ENCODE measurements at regions not wholly inside any gene's neighbourhood (a gene's known extent, or its start where the extent isn't known, plus 50 kb on each side); places are given as distances from the start of the nearest gene placed in this dataset.

GRCh38 chr16:48004141-48004695 is 151.6 kb downstream of the ABCC12 start:
- Histone ChIP-seq H2BK120ac (ENCODE audit: low read depth, low read length) (no peak overlapping the region), H3K4me2 (ENCODE audit: low read length, poor library complexity, severe bottlenecking) (no peak overlapping the region), H3K14ac (ENCODE audit: low read length in 2 of 2) (no peak overlapping the region), H2AFZ (ENCODE audit: low read depth, low read length) (no peak overlapping the region), H3K4me3 (ENCODE audit: insufficient read depth in 1 of 2, low read depth in 1 of 2, low read length in 2 of 2) (no peak overlapping the region), H3K18ac (ENCODE audit: low read depth in 1 of 2, low read length in 2 of 2) (no peak overlapping the region), H4K8ac (ENCODE audit: low read length) (no peak overlapping the region), H3K36me3 (ENCODE audit: control insufficient read depth in 1 of 2, insufficient read depth in 2 of 2, low read depth in 1 of 2, low read length in 2 of 2) (no peaks in the 10 kb centered on the region), H2AK5ac (ENCODE audit: low read length, severe bottlenecking) (no peak overlapping the region), H3K27me3 (ENCODE audit: control insufficient read depth in 1 of 2, insufficient read depth in 1 of 2, low read length in 2 of 2) (peaks cover 0 to 9% of the 10 kb centered on the region in 2 experiments), H3K79me1 (replicated peaks; ENCODE audit: low read length, poor library complexity, severe bottlenecking) (no peaks in the 10 kb centered on the region), H2BK12ac (ENCODE audit: low read length in 2 of 2) (no peak overlapping the region), H2BK5ac (ENCODE audit: low read depth, low read length, poor library complexity, severe bottlenecking) (no peak overlapping the region), H4K91ac (ENCODE audit: low read length) (no peak overlapping the region), H3K9ac (ENCODE audit: low read length) (no peak overlapping the region), H3K9me3 (ENCODE audit: control insufficient read depth, low read length) (no peaks in the 10 kb centered on the region), H2BK15ac (ENCODE audit: low read depth, poor library complexity, severe bottlenecking) (no peak overlapping the region), H3K23ac (ENCODE audit: low read length in 2 of 2) (no peak overlapping the region), H3K4me1 (ENCODE audit: control insufficient read depth, insufficient read depth, low read depth, low read length) (peaks cover 4% of the 10 kb centered on the region), H3K4ac (ENCODE audit: low read depth in 1 of 2, low read length in 2 of 2) (no peak overlapping the region), H3K27ac (ENCODE audit: low read length, poor library complexity, severe bottlenecking) (no peak overlapping the region)
- no peak for DNase-seq
- WGBS = 75% methylated on average over 3 of the region's 3 CpGs

GRCh38 chr16:48003206-48003907 is 152.4 kb downstream of the ABCC12 start:
- H3K27me3 ChIP-seq (ENCODE audit: control insufficient read depth in 1 of 2, insufficient read depth in 1 of 2, low read length in 2 of 2) = peaks cover 0 to 9% of the 10 kb centered on the region in 2 experiments
- H2AK5ac ChIP-seq (ENCODE audit: low read length, severe bottlenecking) = no peak overlapping the region
- no peaks in the 10 kb centered on the region for H3K36me3 ChIP-seq (ENCODE audit: control insufficient read depth in 1 of 2, insufficient read depth in 2 of 2, low read depth in 1 of 2, low read length in 2 of 2)
- H2AFZ ChIP-seq (ENCODE audit: low read depth, low read length) = no peak overlapping the region
- no peaks in the 10 kb centered on the region for H3K9me3 ChIP-seq (ENCODE audit: control insufficient read depth, low read length)
- no peak overlapping the region for H3K4me2 ChIP-seq (ENCODE audit: low read length, poor library complexity, severe bottlenecking)
- DNase-seq = no peak
- peak overlapping the region; percentile 73 for H3K27ac ChIP-seq (ENCODE audit: low read length, poor library complexity, severe bottlenecking)
- no peak overlapping the region for H2BK5ac ChIP-seq (ENCODE audit: low read depth, low read length, poor library complexity, severe bottlenecking)
- H3K9ac ChIP-seq (ENCODE audit: low read length) = no peak overlapping the region
- no peak overlapping the region for H3K14ac ChIP-seq (ENCODE audit: low read length in 2 of 2)
- H2BK120ac ChIP-seq (ENCODE audit: low read depth, low read length) = no peak overlapping the region
- no peak overlapping the region for H2BK15ac ChIP-seq (ENCODE audit: low read depth, poor library complexity, severe bottlenecking)
- H3K4me3 ChIP-seq (ENCODE audit: insufficient read depth in 1 of 2, low read depth in 1 of 2, low read length in 2 of 2) = no peak overlapping the region
- WGBS = 83% methylated on average over 3 of the region's 4 CpGs
- no peak overlapping the region for H3K23ac ChIP-seq (ENCODE audit: low read length in 2 of 2)
- no peak overlapping the region for H2BK12ac ChIP-seq (ENCODE audit: low read length in 2 of 2)
- H3K4ac ChIP-seq (ENCODE audit: low read depth in 1 of 2, low read length in 2 of 2) = no peak overlapping the region
- no peak overlapping the region for H4K8ac ChIP-seq (ENCODE audit: low read length)
- H4K91ac ChIP-seq (ENCODE audit: low read length) = no peak overlapping the region
- H3K79me1 ChIP-seq (replicated peaks; ENCODE audit: low read length, poor library complexity, severe bottlenecking) = no peaks in the 10 kb centered on the region
- peaks cover 4% of the 10 kb centered on the region for H3K4me1 ChIP-seq (ENCODE audit: control insufficient read depth, insufficient read depth, low read depth, low read length)
- H3K18ac ChIP-seq (ENCODE audit: low read depth in 1 of 2, low read length in 2 of 2) = no peak overlapping the region

- WGBS = 50% methylated on average over 13 of the region's 13 CpGs
- H2BK5ac ChIP-seq (ENCODE audit: low read depth, low read length, poor library complexity, severe bottlenecking) = no peak overlapping the region
- H2BK12ac ChIP-seq (ENCODE audit: low read length in 2 of 2) = no peak overlapping the region
- H2BK120ac ChIP-seq (ENCODE audit: low read depth, low read length) = no peak overlapping the region
- H3K14ac ChIP-seq (ENCODE audit: low read length in 2 of 2) = no peak overlapping the region
- H2BK15ac ChIP-seq (ENCODE audit: low read depth, poor library complexity, severe bottlenecking) = no peak overlapping the region
- H3K18ac ChIP-seq (ENCODE audit: low read depth in 1 of 2, low read length in 2 of 2) = no peak overlapping the region
- no peaks in the 10 kb centered on the region for H3K9me3 ChIP-seq (ENCODE audit: control insufficient read depth, low read length)
- no peak overlapping the region for H4K91ac ChIP-seq (ENCODE audit: low read length)
- DNase-seq = no peak
- no peak overlapping the region for H3K4ac ChIP-seq (ENCODE audit: low read depth in 1 of 2, low read length in 2 of 2)
- H3K27me3 ChIP-seq (ENCODE audit: control insufficient read depth in 1 of 2, insufficient read depth in 1 of 2, low read length in 2 of 2) = peaks cover 4 to 9% of the 10 kb centered on the region in 2 experiments
- no peak overlapping the region for H3K27ac ChIP-seq (ENCODE audit: low read length, poor library complexity, severe bottlenecking)
- no peak overlapping the region for H3K23ac ChIP-seq (ENCODE audit: low read length in 2 of 2)
- H3K36me3 ChIP-seq (ENCODE audit: control insufficient read depth in 1 of 2, insufficient read depth in 2 of 2, low read depth in 1 of 2, low read length in 2 of 2) = no peaks in the 10 kb centered on the region
- peaks cover 4% of the 10 kb centered on the region for H3K4me1 ChIP-seq (ENCODE audit: control insufficient read depth, insufficient read depth, low read depth, low read length)
- no peak overlapping the region for H3K4me2 ChIP-seq (ENCODE audit: low read length, poor library complexity, severe bottlenecking)
- no peaks in the 10 kb centered on the region for H3K79me1 ChIP-seq (replicated peaks; ENCODE audit: low read length, poor library complexity, severe bottlenecking)
- no peak overlapping the region for H3K9ac ChIP-seq (ENCODE audit: low read length)
- no peak overlapping the region for H4K8ac ChIP-seq (ENCODE audit: low read length)
- H3K4me3 ChIP-seq (ENCODE audit: insufficient read depth in 1 of 2, low read depth in 1 of 2, low read length in 2 of 2) = no peak overlapping the region
- no peak overlapping the region for H2AFZ ChIP-seq (ENCODE audit: low read depth, low read length)
- H2AK5ac ChIP-seq (ENCODE audit: low read length, severe bottlenecking) = no peak overlapping the region
Observed at GRCh38 chr16:48001324-48001895, 154.4 kb downstream of the ABCC12 start.

- Histone ChIP-seq H3K4me3 (ENCODE audit: insufficient read depth in 1 of 2, low read depth in 1 of 2, low read length in 2 of 2) (no peak overlapping the region), H3K79me1 (replicated peaks; ENCODE audit: low read length, poor library complexity, severe bottlenecking) (no peaks in the 10 kb centered on the region), H2BK5ac (ENCODE audit: low read depth, low read length, poor library complexity, severe bottlenecking) (no peak overlapping the region), H4K91ac (ENCODE audit: low read length) (no peak overlapping the region), H4K8ac (ENCODE audit: low read length) (no peak overlapping the region), H2AK5ac (ENCODE audit: low read length, severe bottlenecking) (no peak overlapping the region), H2BK12ac (ENCODE audit: low read length in 2 of 2) (no peak overlapping the region), H3K9ac (ENCODE audit: low read length) (no peak overlapping the region), H3K4ac (ENCODE audit: low read depth in 1 of 2, low read length in 2 of 2) (no peak overlapping the region), H3K36me3 (ENCODE audit: control insufficient read depth in 1 of 2, insufficient read depth in 2 of 2, low read depth in 1 of 2, low read length in 2 of 2) (no peaks in the 10 kb centered on the region), H3K4me1 (ENCODE audit: control insufficient read depth, insufficient read depth, low read depth, low read length) (peaks cover 4% of the 10 kb centered on the region), H2BK120ac (ENCODE audit: low read depth, low read length) (no peak overlapping the region), H3K9me3 (ENCODE audit: control insufficient read depth, low read length) (no peaks in the 10 kb centered on the region), H2BK15ac (ENCODE audit: low read depth, poor library complexity, severe bottlenecking) (no peak overlapping the region), H3K14ac (ENCODE audit: low read length in 2 of 2) (no peak overlapping the region), H2AFZ (ENCODE audit: low read depth, low read length) (no peak overlapping the region), H3K18ac (ENCODE audit: low read depth in 1 of 2, low read length in 2 of 2) (no peak overlapping the region), H3K27me3 (ENCODE audit: control insufficient read depth in 1 of 2, insufficient read depth in 1 of 2, low read length in 2 of 2) (peaks cover 4 to 9% of the 10 kb centered on the region in 2 experiments), H3K4me2 (ENCODE audit: low read length, poor library complexity, severe bottlenecking) (no peak overlapping the region), H3K23ac (ENCODE audit: low read length in 2 of 2) (no peak overlapping the region), H3K27ac (ENCODE audit: low read length, poor library complexity, severe bottlenecking) (no peak overlapping the region)
- 72% methylated on average over 3 of the region's 3 CpGs for WGBS
- DNase-seq = no peak
Observed at GRCh38 chr16:48000622-48001021, 155.2 kb downstream of the ABCC12 start.

All from mesenchymal stem cell (in vitro differentiated cells and primary cell).